ENCODE measurements at regions not wholly inside any gene's neighbourhood (a gene's known extent, or its start where the extent isn't known, plus 50 kb on each side); places are given as distances from the start of the nearest gene placed in this dataset.

GRCh38 chr6:144654506-144654905 is 369.4 kb downstream of the UTRN start:
- TF ChIP-seq CTCF (IDR thresholded peaks at IDR 0.05; ENCODE audit: low read length) (no peak), EZH2 (optimal IDR thresholded peaks at IDR 0.05; ENCODE audit: low read depth, low read length) (no peak)
